HEK293T (cell line): ENCODE measurements at regions not wholly inside any gene's neighbourhood (a gene's known extent, or its start where the extent isn't known, plus 50 kb on each side); places are given as distances from the start of the nearest gene placed in this dataset.

Source experiments
- ELF4 ChIP-seq: fragments of 450-650 bp; IDR thresholded peaks from 2 replicates; pipeline ENCODE4 v1.6.1; 2017; ENCODE audit warnings: antibody characterized with exemption
- SUZ12 ChIP-seq: fragments of 450-650 bp; IDR thresholded peaks from 2 replicates; pipeline ENCODE4 v1.6.1; 2016; ENCODE audit warnings: mild to moderate bottlenecking

GRCh38 chr7:48786951-48787350 is 137.4 kb upstream of the CDC14C start:
- TF ChIP-seq ELF4 (no peak), SUZ12 (no peak)
